DMS114 treated with DMSO at 0.1 percent for 48 hours (cell line): ENCODE measurements at regions not wholly inside any gene's neighbourhood (a gene's known extent, or its start where the extent isn't known, plus 50 kb on each side); places are given as distances from the start of the nearest gene placed in this dataset.
"Not testable (repeated sequence)": the region's sequence is repeated elsewhere in the genome, so short reads cannot be mapped to it uniquely, and the experiment has no call there.

ENCODE experiments used
- DNase-seq: peaks from one replicate; lab custom pipeline; 2025; ENCODE audit not compliant: unreplicated experiment; lab: John Stamatoyannopoulos, UW

- DNase-seq: not testable (repeated sequence)
These were observed 1180.1 kb downstream of the TMEM121 start for GRCh38 chr14:106706488-106706887.

- DNase-seq: not testable (repeated sequence)
These were observed 1183.8 kb downstream of the TMEM121 start for GRCh38 chr14:106710187-106710586.

GRCh38 chr14:106712513-106712912 is 1186.1 kb downstream of the TMEM121 start:
- DNase-seq: not testable (repeated sequence)

- DNase-seq: not testable (repeated sequence)
These were observed 1188.4 kb downstream of the TMEM121 start for GRCh38 chr14:106714446-106715428.

- DNase-seq: not testable (repeated sequence)
These were observed 1191.2 kb downstream of the TMEM121 start for GRCh38 chr14:106717544-106717943.

GRCh38 chr14:106719880-106720279 is 1193.5 kb downstream of the TMEM121 start:
- DNase-seq: not testable (repeated sequence)

GRCh38 chr14:106721926-106722325 is 1195.5 kb downstream of the TMEM121 start:
- not testable (repeated sequence) for DNase-seq

- DNase-seq: not testable (repeated sequence)
These were observed 1196.7 kb downstream of the TMEM121 start for GRCh38 chr14:106722813-106723687.

- not testable (repeated sequence) for DNase-seq
These were observed 1201.6 kb downstream of the TMEM121 start for GRCh38 chr14:106727962-106728361.

GRCh38 chr14:106728611-106729010 is 1202.2 kb downstream of the TMEM121 start:
- no peak for DNase-seq

- no peak for DNase-seq
These were observed 1203.2 kb downstream of the TMEM121 start for GRCh38 chr14:106729551-106729950.

GRCh38 chr14:106733771-106734170 is 1207.4 kb downstream of the TMEM121 start:
- DNase-seq: no peak

GRCh38 chr14:106737021-106737420 is 1210.6 kb downstream of the TMEM121 start:
- DNase-seq: no peak

- no peak for DNase-seq
These were observed 1211.7 kb downstream of the TMEM121 start for GRCh38 chr14:106738075-106738474.

GRCh38 chr14:106738598-106739258 is 1212.3 kb downstream of the TMEM121 start:
- DNase-seq: not testable (repeated sequence)

- DNase-seq: not testable (repeated sequence)
These were observed 1214.9 kb downstream of the TMEM121 start for GRCh38 chr14:106741086-106741827.

- not testable (repeated sequence) for DNase-seq
These were observed 1218.8 kb downstream of the TMEM121 start for GRCh38 chr14:106745016-106745767.

- not testable (repeated sequence) for DNase-seq
These were observed 1223.7 kb downstream of the TMEM121 start for GRCh38 chr14:106750089-106750488.

- DNase-seq: not testable (repeated sequence)
These were observed 1227.4 kb downstream of the TMEM121 start for GRCh38 chr14:106753751-106754150.
